Endodermal cell (in vitro differentiated cells): ENCODE measurements at regions not wholly inside any gene's neighbourhood (a gene's known extent, or its start where the extent isn't known, plus 50 kb on each side); places are given as distances from the start of the nearest gene placed in this dataset.

Source experiments
- DNase-seq: peaks from one replicate; pipeline ENCODE4 v3.0.0-alpha.2; 2017
- H3K27ac ChIP-seq: 2 replicates; pipeline ENCODE4 v1.5.1; 2013; ENCODE audit warnings: mild to moderate bottlenecking, low read depth, low read length, moderate library complexity
- H3K27me3 ChIP-seq: 2 replicates; pipeline ENCODE4 v1.6.1; 2013; ENCODE audit warnings: mild to moderate bottlenecking, low read length, moderate library complexity; ENCODE audit not compliant: insufficient read depth, control insufficient read depth, poor library complexity, severe bottlenecking
- H3K36me3 ChIP-seq: 2 replicates; pipeline ENCODE4 v1.7.0; 2013; ENCODE audit warnings: mild to moderate bottlenecking, low read length, moderate library complexity; ENCODE audit not compliant: control insufficient read depth, insufficient read depth
- H3K4me1 ChIP-seq: one replicate; pipeline ENCODE4 v1.7.0; 2013; ENCODE audit warnings: low read length; ENCODE audit not compliant: control insufficient read depth, insufficient read depth
- H3K4me3 ChIP-seq: 2 replicates; pipeline ENCODE4 v1.5.1; 2013; ENCODE audit warnings: mild to moderate bottlenecking, low read length, moderate library complexity
- H3K9ac ChIP-seq: 2 replicates; pipeline ENCODE4 v1.6.1; 2013; ENCODE audit warnings: mild to moderate bottlenecking, low read length, moderate library complexity; ENCODE audit not compliant: poor library complexity, severe bottlenecking; ENCODE audit errors: extremely low read depth
- H3K9me3 ChIP-seq: 2 replicates; pipeline ENCODE4 v1.6.1; 2013; ENCODE audit warnings: mild to moderate bottlenecking, low read length, moderate library complexity; ENCODE audit not compliant: control insufficient read depth
- H3K27ac Mint-ChIP-seq: 2 replicates; pipeline ENCODE4 v1.8.0; 2020; ENCODE audit warnings: mixed read lengths
- H3K27me3 Mint-ChIP-seq: 2 replicates; pipeline ENCODE4 v1.8.0; 2021; ENCODE audit warnings: mild to moderate bottlenecking, mixed read lengths; ENCODE audit not compliant: insufficient read depth
- H3K36me3 Mint-ChIP-seq: 2 replicates; pipeline ENCODE4 v1.8.0; 2020; ENCODE audit warnings: low read depth, mixed read lengths
- H3K4me1 Mint-ChIP-seq: 2 replicates; pipeline ENCODE4 v1.8.0; 2020; ENCODE audit warnings: mixed read lengths
- H3K4me3 Mint-ChIP-seq: 2 replicates; pipeline ENCODE4 v1.8.0; 2020; ENCODE audit warnings: mild to moderate bottlenecking, moderate library complexity, mixed read lengths
- H3K9me3 Mint-ChIP-seq: 2 replicates; pipeline ENCODE4 v1.8.0; 2020; ENCODE audit warnings: mild to moderate bottlenecking, mixed read lengths
- CTCF ChIP-seq: fragments of 200-600 bp; sonication (generic); conservative IDR thresholded peaks from 2 replicates; pipeline ENCODE4 v1.5.0; 2021; ENCODE audit warnings: antibody characterized with exemption, mild to moderate bottlenecking
- whole genome bisulfite sequencing, 2 experiments: methylation state at CpG; one replicate each; pipeline versions ENCODE4 v1.1.5 to v1.1.7; 2013; ENCODE audit warnings: missing lambda C conversion rate in 2 of 2, mixed read lengths in 1 of 2; ENCODE audit not compliant: insufficient coverage in 1 of 2, insufficient read length in 1 of 2; 5-methylcytosine and 5-hydroxymethylcytosine counted together

GRCh38 chr1:222955964-222956363 is 141.1 kb downstream of the DISP1 start:
- no peaks in the 10 kb centered on the region for H3K9me3 Mint-ChIP-seq
- no peak overlapping the region for H3K4me3 ChIP-seq
- no peak overlapping the region for H3K4me3 Mint-ChIP-seq
- H3K9ac ChIP-seq = no peak overlapping the region
- H3K9me3 ChIP-seq = no peaks in the 10 kb centered on the region
- H3K4me1 ChIP-seq = no peaks in the 10 kb centered on the region
- no peaks in the 10 kb centered on the region for H3K27me3 Mint-ChIP-seq
- no peaks in the 10 kb centered on the region for H3K36me3 ChIP-seq
- no peaks in the 10 kb centered on the region for H3K4me1 Mint-ChIP-seq
- 84% methylated on average over 2 of the region's 2 CpGs; no CpG with 5 or more reads in 1 of the 2 experiments for WGBS, 2 experiments
- no peak overlapping the region for H3K27ac Mint-ChIP-seq
- H3K36me3 Mint-ChIP-seq = peaks cover 7% of the 10 kb centered on the region
- no peak for TF ChIP-seq CTCF
- no peaks in the 10 kb centered on the region for H3K27me3 ChIP-seq
- H3K27ac ChIP-seq = no peak overlapping the region
- no peak for DNase-seq

- Histone ChIP-seq H3K9ac (no peak overlapping the region), H3K27me3 (no peaks in the 10 kb centered on the region), H3K36me3 (no peaks in the 10 kb centered on the region), H3K4me1 (no peaks in the 10 kb centered on the region), H3K4me3 (no peak overlapping the region), H3K27ac (no peak overlapping the region), H3K9me3 (no peaks in the 10 kb centered on the region)
- Mint-ChIP-seq H3K4me1 (no peaks in the 10 kb centered on the region), H3K4me3 (no peak overlapping the region), H3K9me3 (no peaks in the 10 kb centered on the region), H3K27me3 (no peaks in the 10 kb centered on the region), H3K36me3 (peaks cover 7% of the 10 kb centered on the region), H3K27ac (no peak overlapping the region)
- DNase-seq = no peak
- TF ChIP-seq CTCF = no peak
Observed at GRCh38 chr1:222956601-222957000, 141.8 kb downstream of the DISP1 start.

GRCh38 chr1:222967466-222968240 is 152.8 kb downstream of the DISP1 start:
- no peak for TF ChIP-seq CTCF
- no peak for DNase-seq
- H3K27ac Mint-ChIP-seq = no peak overlapping the region
- H3K27me3 Mint-ChIP-seq = no peaks in the 10 kb centered on the region
- no peak overlapping the region for H3K9ac ChIP-seq
- no peaks in the 10 kb centered on the region for H3K36me3 ChIP-seq
- H3K9me3 Mint-ChIP-seq = no peaks in the 10 kb centered on the region
- H3K27me3 ChIP-seq = no peaks in the 10 kb centered on the region
- H3K9me3 ChIP-seq = no peaks in the 10 kb centered on the region
- H3K4me3 Mint-ChIP-seq = no peak overlapping the region
- no peak overlapping the region for H3K4me3 ChIP-seq
- WGBS, 2 experiments = 87 to 100% methylated on average over 3 to 5 of the region's 5 CpGs
- peaks cover 6% of the 10 kb centered on the region for H3K4me1 ChIP-seq
- H3K27ac ChIP-seq = no peak overlapping the region
- H3K4me1 Mint-ChIP-seq = peaks cover 11% of the 10 kb centered on the region
- no peaks in the 10 kb centered on the region for H3K36me3 Mint-ChIP-seq
